ENCODE measurements at regions not wholly inside any gene's neighbourhood (a gene's known extent, or its start where the extent isn't known, plus 50 kb on each side); places are given as distances from the start of the nearest gene placed in this dataset.

- WGBS, 5 donors, result 66 to 78% (median 70%) methylated on average over 5 of the region's 5 CpGs
- no peak for DNase-seq
- no peaks in the 10 kb centered on the region for H3K4me1 ChIP-seq
- no peaks in the 10 kb centered on the region for H3K27me3 ChIP-seq
- TF ChIP-seq CTCF (IDR thresholded peaks at IDR 0.05) (no peak), EP300 (IDR thresholded peaks at IDR 0.05) (no peak), POLR2A (IDR thresholded peaks at IDR 0.05) (no peak), POLR2AphosphoS5 (IDR thresholded peaks at IDR 0.05) (no peak)
- intact Hi-C loops (cut with DNase I; ENCODE audit: low total_unique reads), result no loop called here
- no peaks in the 10 kb centered on the region for H3K36me3 ChIP-seq
- H3K9me3 ChIP-seq, result no peaks in the 10 kb centered on the region
- H3K27ac ChIP-seq, result no peak overlapping the region
- no peak overlapping the region for H3K4me3 ChIP-seq
Observed at GRCh38 chr9:87307848-87308247, 189.8 kb upstream of the DAPK1 start.

- Histone ChIP-seq H3K4me3 (no peak overlapping the region), H3K9me3 (no peaks in the 10 kb centered on the region), H3K36me3 (no peaks in the 10 kb centered on the region), H3K4me1 (no peaks in the 10 kb centered on the region), H3K27me3 (no peaks in the 10 kb centered on the region), H3K27ac (no peak overlapping the region)
- no peak for DNase-seq
- intact Hi-C loops (cut with DNase I; ENCODE audit: low total_unique reads), result no loop called here
- TF ChIP-seq POLR2AphosphoS5 (IDR thresholded peaks at IDR 0.05) (no peak), CTCF (IDR thresholded peaks at IDR 0.05) (no peak), EP300 (IDR thresholded peaks at IDR 0.05) (no peak), POLR2A (IDR thresholded peaks at IDR 0.05) (no peak)
- 62 to 74% (median 67%) methylated on average over 6 of the region's 6 CpGs for WGBS, 5 donors
Observed at GRCh38 chr9:87309236-87309635, 188.4 kb upstream of the DAPK1 start.

- WGBS, 5 donors, result 80 to 86% (median 84%) methylated on average over 4 of the region's 4 CpGs
- no peaks in the 10 kb centered on the region for H3K27me3 ChIP-seq
- TF ChIP-seq POLR2A (IDR thresholded peaks at IDR 0.05) (no peak), POLR2AphosphoS5 (IDR thresholded peaks at IDR 0.05) (no peak), CTCF (IDR thresholded peaks at IDR 0.05) (no peak), EP300 (IDR thresholded peaks at IDR 0.05) (no peak)
- no peaks in the 10 kb centered on the region for H3K36me3 ChIP-seq
- peaks cover 0 to 8% (median 0%) of the 10 kb centered on the region in 4 donors for H3K9me3 ChIP-seq
- no peaks in the 10 kb centered on the region for H3K4me1 ChIP-seq
- no peak overlapping the region for H3K27ac ChIP-seq
- intact Hi-C loops (cut with DNase I; ENCODE audit: low total_unique reads), result loop anchor here (10.0 kb wide), 1 partner anchor 826 kb away; no protein-coding TSS in a partner anchor
- DNase-seq, result no peak
- H3K4me3 ChIP-seq, result no peak overlapping the region
Observed at GRCh38 chr9:87310827-87311523, 186.7 kb upstream of the DAPK1 start.

GRCh38 chr9:87319656-87320055 lies 178.0 kb upstream of the DAPK1 start:
- Histone ChIP-seq H3K36me3 (no peaks in the 10 kb centered on the region), H3K4me3 (no peak overlapping the region), H3K4me1 (peaks cover 0 to 5% (median 1%) of the 10 kb centered on the region in 4 donors), H3K27ac (no peak overlapping the region), H3K27me3 (no peaks in the 10 kb centered on the region), H3K9me3 (peaks cover 0 to 10% (median 0%) of the 10 kb centered on the region in 4 donors)
- intact Hi-C loops (cut with DNase I; ENCODE audit: low total_unique reads), result loop anchor here (5.0 to 10.0 kb wide), 2 partner anchors 835 to 887 kb away; no protein-coding TSS in a partner anchor
- TF ChIP-seq POLR2AphosphoS5 (IDR thresholded peaks at IDR 0.05) (no peak), CTCF (IDR thresholded peaks at IDR 0.05) (no peak), POLR2A (IDR thresholded peaks at IDR 0.05) (no peak), EP300 (IDR thresholded peaks at IDR 0.05) (no peak)
- DNase-seq, result no peak

Measured in stomach (tissue), 8 donors.